Activated CD4-positive, alpha-beta T cell treated with anti-CD3 and anti-CD28 coated beads for 48 hours (primary cell): ENCODE measurements at regions not wholly inside any gene's neighbourhood (a gene's known extent, or its start where the extent isn't known, plus 50 kb on each side); places are given as distances from the start of the nearest gene placed in this dataset.

ENCODE experiments used
- DNase-seq: peaks from one replicate; pipeline ENCODE4 v3.0.0-alpha.2; 2020

DNA sequence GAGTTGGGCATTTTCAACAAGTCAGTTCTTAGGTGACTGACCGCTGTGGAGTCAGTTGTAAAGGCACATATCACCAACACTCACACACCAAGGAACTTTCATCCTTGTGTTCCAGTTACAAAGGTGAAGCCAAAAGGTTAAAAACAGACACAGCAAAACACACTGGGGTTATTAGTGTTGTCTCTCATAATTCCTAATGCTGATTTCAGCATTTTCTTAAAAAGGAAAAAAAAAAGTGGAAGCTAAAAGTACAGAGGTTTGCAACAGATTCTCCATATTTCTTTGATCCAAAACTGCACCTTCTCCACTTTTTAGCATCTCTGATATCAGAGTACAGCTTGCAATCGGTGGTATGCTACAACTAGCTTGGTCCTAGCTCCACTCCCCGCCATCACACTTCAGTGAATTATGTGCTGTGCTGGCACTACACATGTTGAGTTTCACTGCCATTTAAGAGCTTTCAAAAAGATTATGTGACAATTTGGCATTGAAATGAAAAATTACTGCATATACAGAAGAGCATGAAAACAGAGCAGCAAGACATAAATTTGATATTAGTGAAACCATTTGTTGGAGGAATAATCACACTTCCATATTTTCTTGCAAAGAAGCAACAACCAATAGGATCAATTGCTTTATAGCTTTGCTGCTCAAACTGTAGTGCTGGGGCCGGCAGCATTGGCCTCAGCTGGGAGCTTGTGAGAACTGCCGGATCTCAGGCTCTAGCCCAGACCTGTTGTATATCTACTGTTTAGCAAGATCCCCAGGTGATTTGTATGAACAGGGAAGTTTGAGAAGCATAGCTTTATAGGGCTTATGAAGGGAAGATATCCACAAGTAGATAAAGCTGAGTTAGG, 62.3 kb upstream of the DAPL1 start:
- DNase-seq = no peak

DNA sequence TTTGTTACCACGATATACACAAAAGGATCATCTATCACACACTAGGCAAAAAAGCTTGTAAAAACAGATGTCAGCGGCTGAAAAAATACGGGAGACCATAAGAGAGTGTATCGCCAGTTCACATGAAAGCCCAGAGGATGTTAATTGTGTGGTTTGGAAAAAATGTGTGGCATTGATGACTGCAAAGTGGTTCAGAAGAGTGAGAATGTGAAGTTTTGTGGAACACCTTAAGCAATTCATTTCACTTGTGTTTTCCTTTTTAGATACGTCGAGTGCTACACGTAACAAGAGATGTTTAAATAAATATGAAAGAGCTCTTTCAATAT, 61.7 kb upstream of the DAPL1 start:
- no peak for DNase-seq

DNA sequence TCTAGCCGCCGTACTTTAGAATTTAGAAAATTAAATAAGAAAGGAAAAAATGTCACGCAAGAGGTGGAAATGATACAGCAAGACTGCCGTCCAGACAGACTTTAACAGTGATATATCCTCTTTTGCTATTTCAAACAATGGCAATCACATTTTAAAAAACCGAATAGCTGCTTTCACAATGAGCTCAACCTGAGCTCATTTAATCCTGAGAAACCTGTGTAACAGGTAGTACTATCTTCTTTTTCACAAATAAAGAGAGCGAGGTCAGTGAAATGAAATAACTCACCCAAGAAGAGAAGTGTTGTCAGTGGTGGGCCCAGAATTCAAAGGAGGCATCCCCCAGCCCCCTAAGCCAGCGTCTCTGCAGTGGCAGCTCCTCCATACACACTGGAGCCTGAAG, 60.7 kb upstream of the DAPL1 start:
- DNase-seq = no peak

DNA sequence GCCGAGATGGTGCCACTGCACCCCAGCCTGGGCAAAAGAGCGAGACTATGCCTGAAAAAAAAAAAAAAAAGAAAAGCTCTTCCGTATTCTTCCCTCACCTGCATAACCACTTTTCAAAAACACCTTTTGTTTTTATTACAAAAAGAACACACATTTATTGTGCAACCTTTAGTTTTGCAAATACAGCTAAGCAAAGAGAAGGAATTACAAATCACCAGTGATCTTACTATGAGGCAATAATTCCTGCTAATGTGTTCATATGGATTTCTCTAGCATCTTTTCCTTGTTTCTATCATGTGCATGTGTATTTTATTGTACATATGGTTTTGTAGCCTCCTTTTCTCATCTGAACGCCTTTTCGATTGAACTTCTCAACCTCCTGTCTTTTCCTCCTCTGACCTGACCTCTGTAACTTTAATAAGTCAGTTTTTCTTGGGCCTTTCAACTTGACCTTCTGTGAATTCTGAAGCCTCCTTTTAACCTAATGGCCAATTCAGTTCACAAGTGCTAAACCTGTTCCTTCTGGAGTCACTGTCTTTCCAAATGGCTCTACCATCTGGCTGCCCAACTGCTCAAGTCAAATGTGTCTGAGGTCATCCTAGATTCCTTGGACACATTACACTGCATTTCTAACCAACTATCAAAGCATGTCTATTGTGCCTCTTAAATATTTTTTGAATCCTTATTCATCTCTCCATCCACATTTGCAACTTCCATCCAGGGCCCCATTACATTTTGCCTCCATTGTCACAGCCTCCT, 59.1 kb upstream of the DAPL1 start:
- DNase-seq = no peak

DNA sequence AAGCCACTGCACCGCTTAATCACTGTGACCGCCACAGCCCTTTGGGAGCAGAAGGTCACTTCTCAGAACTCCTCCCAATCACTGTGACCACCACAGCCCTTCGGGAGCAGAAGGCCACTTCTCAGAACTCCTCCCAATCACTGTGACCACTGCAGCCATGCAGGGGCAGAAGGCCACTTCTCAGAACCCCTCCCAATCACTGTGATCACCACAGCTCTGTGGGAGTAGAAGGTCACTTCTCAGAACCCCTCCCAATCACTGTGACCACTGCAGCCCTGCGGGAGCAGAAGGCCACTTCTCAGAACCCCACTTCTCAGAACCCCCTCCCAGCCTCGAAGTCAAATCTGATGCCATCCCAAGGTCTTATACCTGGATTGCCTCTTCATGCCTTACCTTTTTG, 56.8 kb upstream of the DAPL1 start:
- no peak for DNase-seq

DNA sequence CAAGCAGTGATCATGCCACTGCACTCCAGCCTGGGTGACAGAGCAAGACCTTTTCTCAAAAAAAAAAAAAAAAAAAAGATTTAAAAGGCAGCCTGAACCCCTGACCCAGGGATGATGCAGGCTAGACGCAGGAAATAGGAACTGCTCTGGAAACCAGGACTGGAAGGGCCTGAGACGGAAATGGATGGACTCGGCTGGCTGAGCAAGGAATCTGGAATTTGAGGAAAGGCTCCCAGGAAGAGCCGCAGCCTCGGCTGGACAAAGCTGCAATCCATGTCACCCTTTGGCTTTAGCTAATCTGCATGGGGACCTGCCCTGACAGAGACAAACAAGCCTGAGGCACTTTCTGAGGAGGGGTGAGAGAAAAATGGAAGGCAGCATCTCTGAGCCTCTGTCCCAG, 55.0 kb upstream of the DAPL1 start:
- DNase-seq = no peak

DNA sequence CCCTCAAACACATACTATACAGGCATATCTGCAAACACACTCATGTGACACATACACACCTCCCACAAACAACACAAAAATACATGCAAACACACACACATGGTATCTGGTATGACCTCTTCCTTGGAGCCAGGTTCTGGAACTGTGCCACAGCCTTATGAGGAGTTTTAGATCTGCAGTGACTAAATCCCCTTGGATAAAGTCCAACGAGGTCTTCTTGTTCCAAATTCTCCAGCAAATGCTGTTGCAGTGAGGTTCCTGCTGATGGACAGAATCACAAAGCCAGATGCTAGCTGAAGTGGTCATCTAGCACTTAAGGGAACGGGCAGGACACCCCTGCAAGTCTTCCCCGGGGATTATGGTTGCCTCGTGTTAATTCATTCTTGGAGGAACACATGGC, 54.5 kb upstream of the DAPL1 start:
- no peak for DNase-seq

DNA sequence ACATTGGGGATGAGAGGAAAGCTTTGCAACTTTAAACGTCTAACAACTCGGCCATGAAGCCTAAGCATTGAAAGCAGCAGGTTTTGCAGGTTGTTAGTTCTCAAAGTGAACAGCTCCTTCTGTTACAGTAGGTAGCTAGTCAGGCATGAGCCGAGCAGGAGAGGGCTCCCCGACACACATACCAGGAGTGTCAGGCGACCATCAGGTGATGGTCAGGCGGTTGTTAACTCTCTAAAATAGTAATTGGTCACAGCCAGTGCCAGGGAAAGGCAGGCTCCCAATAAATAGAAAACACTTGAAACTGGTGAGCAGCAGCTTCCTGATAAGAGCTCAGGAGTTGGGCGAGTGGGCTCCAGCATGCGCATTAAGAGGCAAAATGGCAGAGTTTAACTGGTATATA, 53.5 kb upstream of the DAPL1 start:
- no peak for DNase-seq

DNA sequence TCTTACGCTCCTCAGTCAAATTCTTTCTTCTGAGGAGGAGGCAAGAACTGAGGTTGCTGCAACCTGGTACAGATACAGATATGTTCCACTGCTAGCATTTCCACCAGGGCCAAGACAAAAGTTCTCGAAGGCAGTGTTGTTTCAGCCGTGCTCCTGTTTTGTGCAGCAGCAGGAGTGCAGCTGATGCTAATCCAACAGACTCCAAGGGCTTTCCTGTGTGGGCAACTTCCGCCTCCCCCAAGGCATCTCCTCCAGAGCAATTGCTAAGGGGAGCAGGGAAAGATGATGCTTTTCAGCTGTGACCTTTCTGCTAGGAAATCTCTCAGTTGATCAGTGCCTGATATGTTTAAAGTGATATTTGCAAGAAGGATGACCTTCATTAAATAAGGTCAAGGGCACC, 52.6 kb upstream of the DAPL1 start:
- DNase-seq = no peak

DNA sequence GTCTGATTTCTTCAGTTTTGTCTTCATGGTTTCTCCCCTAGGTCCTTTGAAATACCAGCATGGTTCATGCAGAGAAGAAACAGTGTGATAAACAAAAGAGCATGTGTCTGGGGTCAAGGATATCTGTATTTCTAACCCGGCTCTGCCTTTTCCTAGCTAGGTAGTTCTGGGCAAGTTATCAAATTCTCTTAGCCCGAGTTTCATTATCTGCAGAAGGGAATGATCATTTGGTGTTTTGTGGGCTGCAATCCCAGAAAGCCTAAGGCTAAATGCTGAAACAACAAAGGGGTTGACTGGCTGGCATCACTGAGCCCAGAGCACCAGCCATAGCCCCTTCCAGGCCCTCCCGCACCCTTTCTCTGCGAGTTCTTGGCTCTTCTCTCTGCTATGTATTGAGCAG, 51.7 kb upstream of the DAPL1 start:
- DNase-seq = no peak

DNA sequence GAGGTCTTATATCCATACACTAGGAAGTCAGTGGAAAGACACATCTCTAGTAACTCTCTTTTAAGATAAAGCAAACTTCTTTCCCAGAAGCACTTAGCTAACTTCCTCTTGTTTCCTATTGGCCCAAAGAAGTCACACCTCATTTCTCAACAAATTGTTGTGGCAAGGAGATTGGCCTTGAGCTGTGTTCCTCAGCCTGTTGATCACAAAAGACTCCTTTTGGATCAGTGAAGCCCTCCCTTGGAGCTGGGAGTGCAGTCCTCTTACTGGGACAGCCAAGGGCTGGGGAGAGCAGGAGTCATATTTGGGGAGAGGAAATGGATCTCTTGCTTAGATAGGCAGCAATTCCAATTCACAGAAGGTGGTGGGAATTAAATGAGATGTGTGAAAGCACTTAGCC, 51.2 kb upstream of the DAPL1 start:
- DNase-seq = no peak

DNA sequence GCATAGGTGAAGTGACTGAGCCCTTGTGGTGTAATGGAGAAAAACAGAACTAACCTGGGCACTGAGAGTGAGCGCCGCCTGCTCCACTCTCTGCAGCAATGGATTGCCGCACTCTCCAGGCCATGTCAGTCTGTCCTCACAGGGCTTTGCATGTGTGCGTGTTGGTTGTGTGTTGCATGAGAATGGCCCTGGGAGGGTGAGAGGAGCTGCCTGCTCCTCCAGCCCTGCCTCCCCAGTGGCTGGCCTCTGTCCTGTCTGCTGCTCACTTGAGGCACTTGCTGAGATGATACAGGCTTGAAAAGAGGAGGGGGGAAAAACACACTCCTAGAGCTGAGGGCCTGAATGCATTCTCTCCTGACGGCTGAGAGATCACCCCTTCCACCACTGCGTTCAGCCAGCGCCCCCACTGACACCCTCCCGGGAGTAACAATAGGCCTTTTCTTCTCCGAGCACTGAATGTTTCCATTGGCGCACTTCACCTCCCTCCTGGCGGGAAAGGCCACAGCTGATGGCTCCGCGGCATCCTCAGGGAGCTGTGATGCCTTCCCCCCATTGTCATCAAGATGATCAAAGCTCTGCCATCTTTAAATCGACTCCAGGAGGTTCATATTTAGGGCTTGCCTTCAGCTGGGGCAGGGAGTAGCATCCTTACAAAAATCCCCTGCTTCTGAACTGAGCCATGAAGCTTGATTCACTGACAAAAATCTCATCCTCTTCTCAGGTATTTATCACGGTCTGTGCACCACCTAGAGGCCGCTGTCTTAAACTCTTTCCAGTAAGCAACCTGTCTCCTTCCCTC, 49.9 kb upstream of the DAPL1 start:
- DNase-seq = peak; percentile 52
